BE2C (cell line): ENCODE measurements at regions not wholly inside any gene's neighbourhood (a gene's known extent, or its start where the extent isn't known, plus 50 kb on each side); places are given as distances from the start of the nearest gene placed in this dataset.

Experiments used
- DNase-seq: peaks from one replicate; pipeline ENCODE4 v3.0.0-alpha.2; 2020
- H3K27me3 ChIP-seq: fragments of 250-450 bp; sonication (Bioruptor Pico); 2 replicates; pipeline ENCODE4 v1.5.1; 2020; ENCODE audit warnings: mild to moderate bottlenecking
- H3K36me3 ChIP-seq: fragments of 250-450 bp; sonication (Bioruptor Pico); 2 replicates; pipeline ENCODE4 v1.5.1; 2020; ENCODE audit warnings: mild to moderate bottlenecking
- H3K4me1 ChIP-seq: fragments of 250-450 bp; sonication (Bioruptor Pico); 2 replicates; pipeline ENCODE4 v1.5.1; 2020
- H3K4me3 ChIP-seq: 2 replicates; pipeline ENCODE4 v1.5.1; 2011; ENCODE audit warnings: low read depth, low read length
- H3K9me3 ChIP-seq: fragments of 250-450 bp; sonication (Bioruptor Pico); 2 replicates; pipeline ENCODE4 v1.5.1; 2020
- CTCF ChIP-seq: IDR thresholded peaks from 2 replicates; pipeline ENCODE4 v1.5.1; 2012; ENCODE audit warnings: mild to moderate bottlenecking, low read depth, low read length

- H3K36me3 ChIP-seq, result no peaks in the 10 kb centered on the region
- no peaks in the 10 kb centered on the region; the same call in 1 of the 2 replicates for H3K9me3 ChIP-seq
- TF ChIP-seq CTCF, result no peak
- peaks cover 9% of the 10 kb centered on the region for H3K4me1 ChIP-seq
- H3K27me3 ChIP-seq, result no peaks in the 10 kb centered on the region
- DNase-seq, result no peak
- H3K4me3 ChIP-seq, result no peak overlapping the region
Measured at GRCh38 chr11:95490625-95491024, 259.6 kb upstream of the SESN3 start.

- H3K9me3 ChIP-seq, result no peaks in the 10 kb centered on the region; the same call in 1 of the 2 replicates
- H3K36me3 ChIP-seq, result no peaks in the 10 kb centered on the region
- TF ChIP-seq CTCF, result no peak
- peaks cover 9% of the 10 kb centered on the region for H3K4me1 ChIP-seq
- H3K27me3 ChIP-seq, result no peaks in the 10 kb centered on the region
- no peak for DNase-seq
- no peak overlapping the region for H3K4me3 ChIP-seq
Measured at GRCh38 chr11:95487938-95488337, 256.9 kb upstream of the SESN3 start.

- H3K4me1 ChIP-seq, result peaks cover 9% of the 10 kb centered on the region
- H3K36me3 ChIP-seq, result no peaks in the 10 kb centered on the region
- no peak for TF ChIP-seq CTCF
- no peak for DNase-seq
- H3K4me3 ChIP-seq, result no peak overlapping the region
- H3K27me3 ChIP-seq, result no peaks in the 10 kb centered on the region
- H3K9me3 ChIP-seq, result no peaks in the 10 kb centered on the region; the same call in 1 of the 2 replicates
Measured at GRCh38 chr11:95487391-95487790, 256.4 kb upstream of the SESN3 start.

- H3K36me3 ChIP-seq, result no peaks in the 10 kb centered on the region
- peaks cover 9% of the 10 kb centered on the region for H3K4me1 ChIP-seq
- H3K4me3 ChIP-seq, result no peak overlapping the region
- no peak for TF ChIP-seq CTCF
- no peaks in the 10 kb centered on the region; the same call in 1 of the 2 replicates for H3K9me3 ChIP-seq
- no peak for DNase-seq
- H3K27me3 ChIP-seq, result no peaks in the 10 kb centered on the region
Measured at GRCh38 chr11:95486979-95487378, 256.0 kb upstream of the SESN3 start.

- H3K27me3 ChIP-seq, result no peaks in the 10 kb centered on the region
- TF ChIP-seq CTCF, result no peak
- no peaks in the 10 kb centered on the region; the same call in 1 of the 2 replicates for H3K9me3 ChIP-seq
- peaks cover 9% of the 10 kb centered on the region for H3K4me1 ChIP-seq
- no peaks in the 10 kb centered on the region for H3K36me3 ChIP-seq
- no peak overlapping the region for H3K4me3 ChIP-seq
- peak; percentile 50 for DNase-seq
Measured at GRCh38 chr11:95486466-95486865, 255.5 kb upstream of the SESN3 start.

GRCh38 chr11:95485115-95485900, 254.3 kb upstream of the SESN3 start:
- H3K27me3 ChIP-seq, result no peaks in the 10 kb centered on the region
- no peaks in the 10 kb centered on the region for H3K36me3 ChIP-seq
- H3K4me1 ChIP-seq, result peaks cover 9% of the 10 kb centered on the region
- TF ChIP-seq CTCF, result no peak
- no peak overlapping the region for H3K4me3 ChIP-seq
- no peaks in the 10 kb centered on the region; the same call in 1 of the 2 replicates for H3K9me3 ChIP-seq
- no peak for DNase-seq
